OCI-LY3 (cell line): ENCODE measurements at regions not wholly inside any gene's neighbourhood (a gene's known extent, or its start where the extent isn't known, plus 50 kb on each side); places are given as distances from the start of the nearest gene placed in this dataset.

Source experiments
- CTCF ChIP-seq: fragments of 200-600, 300-600 bp; sonication (generic); IDR thresholded peaks from 2 replicates; pipeline ENCODE4 v1.5.1; 2014; ENCODE audit warnings: antibody characterized with exemption, low read length, low read depth
- EZH2phosphoT487 ChIP-seq: fragments of 200-600 bp; shearing (Covaris generic); IDR thresholded peaks from 2 replicates; pipeline ENCODE4 v1.6.1; 2018; ENCODE audit warnings: antibody characterized with exemption, mixed run types, low read depth

GRCh38 chr21:38888991-38889561 is 83.3 kb downstream of the ETS2 start:
- no peak for TF ChIP-seq EZH2phosphoT487
- no peak for TF ChIP-seq CTCF
